GM23338 (cell line): ENCODE measurements at regions not wholly inside any gene's neighbourhood (a gene's known extent, or its start where the extent isn't known, plus 50 kb on each side); places are given as distances from the start of the nearest gene placed in this dataset.

ENCODE experiments used
- ATAC-seq: fragments of 200-7000 bp; cut with Tn5 transposase; 3 replicates; pipeline ENCODE4 v1.9.1; 2020
- DNase-seq: peaks from one replicate; pipeline ENCODE4 v3.0.0-alpha.2; 2015; ENCODE audit warnings: low spot score
- H2AFZ ChIP-seq: fragments of 200-600 bp; sonication (generic); 2 replicates; pipeline ENCODE4 v1.8.0; 2016; ENCODE audit warnings: antibody characterized with exemption, mild to moderate bottlenecking, moderate library complexity
- H3F3A ChIP-seq: fragments of 200-600 bp; sonication (generic); replicated peaks from 2 replicates; pipeline ENCODE4 v1.8.0; 2017; ENCODE audit warnings: antibody characterized with exemption, mixed run types, low read depth
- H3K27ac ChIP-seq: fragments of 200-600 bp; sonication (generic); 2 replicates; pipeline ENCODE4 v1.6.1; 2016; ENCODE audit warnings: low read depth
- H3K27me3 ChIP-seq: fragments of 200-600 bp; sonication (generic); 2 replicates; pipeline ENCODE4 v1.8.0; 2016; ENCODE audit warnings: mild to moderate bottlenecking, mixed run types, moderate library complexity; ENCODE audit not compliant: insufficient read depth
- H3K36me3 ChIP-seq: fragments of 200-600 bp; sonication (generic); 2 replicates; pipeline ENCODE4 v1.8.0; 2016; ENCODE audit warnings: mild to moderate bottlenecking; ENCODE audit not compliant: insufficient read depth
- H3K4me1 ChIP-seq: fragments of 200-600 bp; sonication (generic); 2 replicates; pipeline ENCODE4 v1.8.0; 2016; ENCODE audit warnings: mild to moderate bottlenecking, moderate library complexity; ENCODE audit not compliant: insufficient read depth
- H3K4me2 ChIP-seq: fragments of 200-600 bp; sonication (generic); 2 replicates; pipeline ENCODE4 v1.7.1; 2017; ENCODE audit warnings: mixed run types
- H3K4me3 ChIP-seq: fragments of 200-600 bp; sonication (generic); 2 replicates; pipeline ENCODE4 v1.6.1; 2016; ENCODE audit warnings: mixed run types
- H3K79me2 ChIP-seq: fragments of 200-600 bp; sonication (generic); replicated peaks from 2 replicates; pipeline ENCODE4 v1.8.0; 2017; ENCODE audit warnings: mild to moderate bottlenecking; ENCODE audit not compliant: insufficient read depth
- H3K9me2 ChIP-seq: fragments of 200-600 bp; sonication (generic); 2 replicates; pipeline ENCODE4 v1.8.0; 2017; ENCODE audit not compliant: insufficient read depth
- H4K20me1 ChIP-seq: fragments of 200-600 bp; sonication (generic); replicated peaks from 2 replicates; pipeline ENCODE4 v1.8.0; 2017; ENCODE audit warnings: mild to moderate bottlenecking; ENCODE audit not compliant: insufficient read depth
- H3K27ac Mint-ChIP-seq: 2 replicates; pipeline ENCODE4 v1.8.0; 2020; ENCODE audit warnings: inconsistent platforms, mild to moderate bottlenecking, moderate library complexity, mixed read lengths
- H3K27me3 Mint-ChIP-seq: 3 replicates; pipeline ENCODE4 v1.8.0; 2022; ENCODE audit warnings: low read depth, mild to moderate bottlenecking, moderate library complexity, mixed read lengths, inconsistent platforms; ENCODE audit not compliant: insufficient read depth, poor library complexity
- H3K36me3 Mint-ChIP-seq: 3 replicates; pipeline ENCODE4 v1.8.0; 2021; ENCODE audit warnings: low read depth, mild to moderate bottlenecking, inconsistent platforms, moderate library complexity, mixed read lengths
- H3K4me1 Mint-ChIP-seq: 3 replicates; pipeline ENCODE4 v1.8.0; 2020; ENCODE audit warnings: mild to moderate bottlenecking, inconsistent platforms, mixed read lengths
- H3K4me3 Mint-ChIP-seq: 3 replicates; pipeline ENCODE4 v1.8.0; 2021; ENCODE audit warnings: moderate library complexity, mild to moderate bottlenecking, inconsistent platforms, mixed read lengths
- H3K9me3 Mint-ChIP-seq: 3 replicates; pipeline ENCODE4 v1.8.0; 2020; ENCODE audit warnings: moderate library complexity, mild to moderate bottlenecking, inconsistent platforms, mixed read lengths
- CREB1 ChIP-seq: fragments of 250-450 bp; sonication (Bioruptor Pico); IDR thresholded peaks from 2 replicates; pipeline ENCODE4 v1.5.0; 2020; ENCODE audit warnings: low read depth, mild to moderate bottlenecking, moderate library complexity
- EZH2 ChIP-seq: fragments of 200-600 bp; sonication (generic); IDR thresholded peaks from one replicate; pipeline ENCODE4 v1.8.0; 2017; ENCODE audit warnings: antibody characterized with exemption, mild to moderate bottlenecking, low read depth; ENCODE audit not compliant: unreplicated experiment
- EZH2phosphoT487 ChIP-seq: fragments of 200-600 bp; sonication (generic); IDR thresholded peaks from one replicate; pipeline ENCODE4 v1.8.1; 2018; ENCODE audit warnings: antibody characterized with exemption; ENCODE audit not compliant: unreplicated experiment
- JUNB ChIP-seq: IDR thresholded peaks from one replicate; pipeline ENCODE4 v1.6.1; 2016; ENCODE audit warnings: antibody characterized with exemption; ENCODE audit not compliant: unreplicated experiment
- NANOG ChIP-seq: IDR thresholded peaks from 2 replicates; pipeline ENCODE4 v1.6.1; 2016; ENCODE audit warnings: antibody characterized with exemption, borderline replicate concordance
- POLR2AphosphoS5 ChIP-seq: IDR thresholded peaks from 2 replicates; pipeline ENCODE4 v1.6.1; 2016; ENCODE audit warnings: antibody characterized with exemption, low read depth
- STAT1 ChIP-seq: IDR thresholded peaks from one replicate; pipeline ENCODE4 v1.6.1; 2016; ENCODE audit warnings: antibody characterized with exemption; ENCODE audit not compliant: unreplicated experiment
- ZNF114 ChIP-seq: fragments of 250-450 bp; sonication (Bioruptor Pico); IDR thresholded peaks from 2 replicates; pipeline ENCODE4 v1.5.0; 2020; ENCODE audit warnings: mild to moderate bottlenecking, moderate library complexity
- ZNF331 ChIP-seq: fragments of 250-450 bp; sonication (Bioruptor Pico); IDR thresholded peaks from 2 replicates; pipeline ENCODE4 v1.5.0; 2020; ENCODE audit warnings: low read depth, mild to moderate bottlenecking, moderate library complexity
- TF ChIP-seq, protein P1 (sequence below), 2 experiments: fragments of 200-600 bp in 1 of 2; sonication (generic) in 1 of 2; conservative IDR thresholded peaks; 2 replicates each; pipeline versions ENCODE4 v1.5.1 to v1.6.1; 2016 to 2017; ENCODE audit warnings: antibody characterized with exemption in 2 of 2, low read depth in 2 of 2, mild to moderate bottlenecking in 2 of 2, moderate library complexity in 1 of 2
- TF ChIP-seq, protein P2 (sequence below): IDR thresholded peaks from 2 replicates; pipeline ENCODE4 v1.6.1; 2016; ENCODE audit warnings: antibody characterized with exemption
- TF ChIP-seq, protein P3 (sequence below): IDR thresholded peaks from one replicate; pipeline ENCODE4 v1.6.1; 2018; ENCODE audit warnings: antibody characterized with exemption; ENCODE audit not compliant: unreplicated experiment
- TF ChIP-seq, protein P4 (sequence below): fragments of 250-450 bp; sonication (Bioruptor Pico); IDR thresholded peaks from 2 replicates; pipeline ENCODE4 v1.5.0; 2020; ENCODE audit warnings: mild to moderate bottlenecking, moderate library complexity

DNA sequence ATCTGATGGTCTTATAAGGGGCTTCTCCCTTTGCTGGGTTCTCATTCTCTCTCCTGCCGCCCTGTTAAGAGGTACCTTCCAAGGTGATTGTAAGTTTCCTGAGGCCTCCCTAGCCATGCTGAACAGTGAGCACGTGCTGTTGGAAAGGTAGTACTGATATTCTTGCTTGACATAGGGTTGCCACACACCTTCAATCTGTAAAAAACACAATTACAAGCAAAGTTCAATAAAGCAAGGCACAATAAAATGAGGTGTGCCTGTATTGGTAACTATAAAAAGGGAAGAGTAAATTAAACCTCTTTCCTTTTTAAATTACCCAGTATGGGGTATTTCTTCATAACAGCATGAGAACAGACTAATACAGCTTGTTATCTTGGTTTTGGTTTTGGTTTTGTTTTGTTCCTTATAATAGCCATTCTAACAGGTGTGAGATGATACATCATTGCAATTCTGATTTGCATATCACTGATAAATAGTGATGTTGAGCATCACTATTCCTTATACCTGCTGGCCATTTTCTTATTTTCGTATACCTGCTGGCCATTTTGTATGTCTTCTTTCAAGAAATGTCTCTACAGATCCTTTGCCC lies 164.9 kb upstream of the TRIM24 start:
- H3K27me3 Mint-ChIP-seq, result no peaks in the 10 kb centered on the region
- no peak for TF ChIP-seq EZH2
- TF ChIP-seq NANOG, result no peak
- no peak for TF ChIP-seq ZNF331 (CRISPR knock-in tag)
- TF ChIP-seq, protein P1, sequence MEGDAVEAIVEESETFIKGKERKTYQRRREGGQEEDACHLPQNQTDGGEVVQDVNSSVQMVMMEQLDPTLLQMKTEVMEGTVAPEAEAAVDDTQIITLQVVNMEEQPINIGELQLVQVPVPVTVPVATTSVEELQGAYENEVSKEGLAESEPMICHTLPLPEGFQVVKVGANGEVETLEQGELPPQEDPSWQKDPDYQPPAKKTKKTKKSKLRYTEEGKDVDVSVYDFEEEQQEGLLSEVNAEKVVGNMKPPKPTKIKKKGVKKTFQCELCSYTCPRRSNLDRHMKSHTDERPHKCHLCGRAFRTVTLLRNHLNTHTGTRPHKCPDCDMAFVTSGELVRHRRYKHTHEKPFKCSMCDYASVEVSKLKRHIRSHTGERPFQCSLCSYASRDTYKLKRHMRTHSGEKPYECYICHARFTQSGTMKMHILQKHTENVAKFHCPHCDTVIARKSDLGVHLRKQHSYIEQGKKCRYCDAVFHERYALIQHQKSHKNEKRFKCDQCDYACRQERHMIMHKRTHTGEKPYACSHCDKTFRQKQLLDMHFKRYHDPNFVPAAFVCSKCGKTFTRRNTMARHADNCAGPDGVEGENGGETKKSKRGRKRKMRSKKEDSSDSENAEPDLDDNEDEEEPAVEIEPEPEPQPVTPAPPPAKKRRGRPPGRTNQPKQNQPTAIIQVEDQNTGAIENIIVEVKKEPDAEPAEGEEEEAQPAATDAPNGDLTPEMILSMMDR (conservative IDR thresholded peaks at IDR 0.05; ENCODE audit: low read depth in 2 of 2), result no peak
- no peak for TF ChIP-seq EZH2phosphoT487
- TF ChIP-seq, protein P2, sequence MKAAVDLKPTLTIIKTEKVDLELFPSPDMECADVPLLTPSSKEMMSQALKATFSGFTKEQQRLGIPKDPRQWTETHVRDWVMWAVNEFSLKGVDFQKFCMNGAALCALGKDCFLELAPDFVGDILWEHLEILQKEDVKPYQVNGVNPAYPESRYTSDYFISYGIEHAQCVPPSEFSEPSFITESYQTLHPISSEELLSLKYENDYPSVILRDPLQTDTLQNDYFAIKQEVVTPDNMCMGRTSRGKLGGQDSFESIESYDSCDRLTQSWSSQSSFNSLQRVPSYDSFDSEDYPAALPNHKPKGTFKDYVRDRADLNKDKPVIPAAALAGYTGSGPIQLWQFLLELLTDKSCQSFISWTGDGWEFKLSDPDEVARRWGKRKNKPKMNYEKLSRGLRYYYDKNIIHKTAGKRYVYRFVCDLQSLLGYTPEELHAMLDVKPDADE, result no peak
- no peak for TF ChIP-seq CREB1 (CRISPR knock-in tag)
- TF ChIP-seq JUNB, result no peak
- TF ChIP-seq STAT1, result no peak
- TF ChIP-seq, protein P3, sequence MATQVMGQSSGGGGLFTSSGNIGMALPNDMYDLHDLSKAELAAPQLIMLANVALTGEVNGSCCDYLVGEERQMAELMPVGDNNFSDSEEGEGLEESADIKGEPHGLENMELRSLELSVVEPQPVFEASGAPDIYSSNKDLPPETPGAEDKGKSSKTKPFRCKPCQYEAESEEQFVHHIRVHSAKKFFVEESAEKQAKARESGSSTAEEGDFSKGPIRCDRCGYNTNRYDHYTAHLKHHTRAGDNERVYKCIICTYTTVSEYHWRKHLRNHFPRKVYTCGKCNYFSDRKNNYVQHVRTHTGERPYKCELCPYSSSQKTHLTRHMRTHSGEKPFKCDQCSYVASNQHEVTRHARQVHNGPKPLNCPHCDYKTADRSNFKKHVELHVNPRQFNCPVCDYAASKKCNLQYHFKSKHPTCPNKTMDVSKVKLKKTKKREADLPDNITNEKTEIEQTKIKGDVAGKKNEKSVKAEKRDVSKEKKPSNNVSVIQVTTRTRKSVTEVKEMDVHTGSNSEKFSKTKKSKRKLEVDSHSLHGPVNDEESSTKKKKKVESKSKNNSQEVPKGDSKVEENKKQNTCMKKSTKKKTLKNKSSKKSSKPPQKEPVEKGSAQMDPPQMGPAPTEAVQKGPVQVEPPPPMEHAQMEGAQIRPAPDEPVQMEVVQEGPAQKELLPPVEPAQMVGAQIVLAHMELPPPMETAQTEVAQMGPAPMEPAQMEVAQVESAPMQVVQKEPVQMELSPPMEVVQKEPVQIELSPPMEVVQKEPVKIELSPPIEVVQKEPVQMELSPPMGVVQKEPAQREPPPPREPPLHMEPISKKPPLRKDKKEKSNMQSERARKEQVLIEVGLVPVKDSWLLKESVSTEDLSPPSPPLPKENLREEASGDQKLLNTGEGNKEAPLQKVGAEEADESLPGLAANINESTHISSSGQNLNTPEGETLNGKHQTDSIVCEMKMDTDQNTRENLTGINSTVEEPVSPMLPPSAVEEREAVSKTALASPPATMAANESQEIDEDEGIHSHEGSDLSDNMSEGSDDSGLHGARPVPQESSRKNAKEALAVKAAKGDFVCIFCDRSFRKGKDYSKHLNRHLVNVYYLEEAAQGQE, result no peak
- TF ChIP-seq ZNF114 (CRISPR knock-in tag), result no peak
- no peak for TF ChIP-seq POLR2AphosphoS5
- TF ChIP-seq, protein P4, sequence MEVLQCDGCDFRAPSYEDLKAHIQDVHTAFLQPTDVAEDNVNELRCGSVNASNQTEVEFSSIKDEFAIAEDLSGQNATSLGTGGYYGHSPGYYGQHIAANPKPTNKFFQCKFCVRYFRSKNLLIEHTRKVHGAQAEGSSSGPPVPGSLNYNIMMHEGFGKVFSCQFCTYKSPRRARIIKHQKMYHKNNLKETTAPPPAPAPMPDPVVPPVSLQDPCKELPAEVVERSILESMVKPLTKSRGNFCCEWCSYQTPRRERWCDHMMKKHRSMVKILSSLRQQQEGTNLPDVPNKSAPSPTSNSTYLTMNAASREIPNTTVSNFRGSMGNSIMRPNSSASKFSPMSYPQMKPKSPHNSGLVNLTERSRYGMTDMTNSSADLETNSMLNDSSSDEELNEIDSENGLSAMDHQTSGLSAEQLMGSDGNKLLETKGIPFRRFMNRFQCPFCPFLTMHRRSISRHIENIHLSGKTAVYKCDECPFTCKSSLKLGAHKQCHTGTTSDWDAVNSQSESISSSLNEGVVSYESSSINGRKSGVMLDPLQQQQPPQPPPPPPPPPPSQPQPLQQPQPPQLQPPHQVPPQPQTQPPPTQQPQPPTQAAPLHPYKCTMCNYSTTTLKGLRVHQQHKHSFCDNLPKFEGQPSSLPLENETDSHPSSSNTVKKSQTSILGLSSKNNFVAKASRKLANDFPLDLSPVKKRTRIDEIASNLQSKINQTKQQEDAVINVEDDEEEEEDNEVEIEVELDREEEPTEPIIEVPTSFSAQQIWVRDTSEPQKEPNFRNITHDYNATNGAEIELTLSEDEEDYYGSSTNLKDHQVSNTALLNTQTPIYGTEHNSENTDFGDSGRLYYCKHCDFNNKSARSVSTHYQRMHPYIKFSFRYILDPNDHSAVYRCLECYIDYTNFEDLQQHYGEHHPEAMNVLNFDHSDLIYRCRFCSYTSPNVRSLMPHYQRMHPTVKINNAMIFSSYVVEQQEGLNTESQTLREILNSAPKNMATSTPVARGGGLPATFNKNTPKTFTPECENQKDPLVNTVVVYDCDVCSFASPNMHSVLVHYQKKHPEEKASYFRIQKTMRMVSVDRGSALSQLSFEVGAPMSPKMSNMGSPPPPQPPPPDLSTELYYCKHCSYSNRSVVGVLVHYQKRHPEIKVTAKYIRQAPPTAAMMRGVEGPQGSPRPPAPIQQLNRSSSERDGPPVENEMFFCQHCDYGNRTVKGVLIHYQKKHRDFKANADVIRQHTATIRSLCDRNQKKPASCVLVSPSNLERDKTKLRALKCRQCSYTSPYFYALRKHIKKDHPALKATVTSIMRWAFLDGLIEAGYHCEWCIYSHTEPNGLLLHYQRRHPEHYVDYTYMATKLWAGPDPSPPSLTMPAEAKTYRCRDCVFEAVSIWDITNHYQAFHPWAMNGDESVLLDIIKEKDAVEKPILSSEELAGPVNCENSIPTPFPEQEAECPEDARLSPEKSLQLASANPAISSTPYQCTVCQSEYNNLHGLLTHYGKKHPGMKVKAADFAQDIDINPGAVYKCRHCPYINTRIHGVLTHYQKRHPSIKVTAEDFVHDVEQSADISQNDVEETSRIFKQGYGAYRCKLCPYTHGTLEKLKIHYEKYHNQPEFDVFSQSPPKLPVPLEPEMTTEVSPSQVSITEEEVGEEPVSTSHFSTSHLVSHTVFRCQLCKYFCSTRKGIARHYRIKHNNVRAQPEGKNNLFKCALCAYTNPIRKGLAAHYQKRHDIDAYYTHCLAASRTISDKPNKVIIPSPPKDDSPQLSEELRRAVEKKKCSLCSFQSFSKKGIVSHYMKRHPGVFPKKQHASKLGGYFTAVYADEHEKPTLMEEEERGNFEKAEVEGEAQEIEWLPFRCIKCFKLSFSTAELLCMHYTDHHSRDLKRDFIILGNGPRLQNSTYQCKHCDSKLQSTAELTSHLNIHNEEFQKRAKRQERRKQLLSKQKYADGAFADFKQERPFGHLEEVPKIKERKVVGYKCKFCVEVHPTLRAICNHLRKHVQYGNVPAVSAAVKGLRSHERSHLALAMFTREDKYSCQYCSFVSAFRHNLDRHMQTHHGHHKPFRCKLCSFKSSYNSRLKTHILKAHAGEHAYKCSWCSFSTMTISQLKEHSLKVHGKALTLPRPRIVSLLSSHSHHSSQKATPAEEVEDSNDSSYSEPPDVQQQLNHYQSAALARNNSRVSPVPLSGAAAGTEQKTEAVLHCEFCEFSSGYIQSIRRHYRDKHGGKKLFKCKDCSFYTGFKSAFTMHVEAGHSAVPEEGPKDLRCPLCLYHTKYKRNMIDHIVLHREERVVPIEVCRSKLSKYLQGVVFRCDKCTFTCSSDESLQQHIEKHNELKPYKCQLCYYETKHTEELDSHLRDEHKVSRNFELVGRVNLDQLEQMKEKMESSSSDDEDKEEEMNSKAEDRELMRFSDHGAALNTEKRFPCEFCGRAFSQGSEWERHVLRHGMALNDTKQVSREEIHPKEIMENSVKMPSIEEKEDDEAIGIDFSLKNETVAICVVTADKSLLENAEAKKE, result no peak
- H3K4me2 ChIP-seq, result no peak overlapping the region
- no peaks in the 10 kb centered on the region for H3K4me1 ChIP-seq
- peaks cover 12% of the 10 kb centered on the region for H3K9me3 Mint-ChIP-seq
- no peak overlapping the region for H3K27ac ChIP-seq
- peaks cover 3% of the 10 kb centered on the region; the same call in 1 of the 2 replicates for H3K9me2 ChIP-seq
- no peaks in the 10 kb centered on the region for H3F3A ChIP-seq
- H3K4me3 Mint-ChIP-seq, result no peak overlapping the region
- no peaks in the 10 kb centered on the region for H3K79me2 ChIP-seq
- H4K20me1 ChIP-seq, result no peaks in the 10 kb centered on the region
- peaks cover 12% of the 10 kb centered on the region; the same call in 2 of the 3 replicates for H3K36me3 Mint-ChIP-seq
- H3K36me3 ChIP-seq, result no peaks in the 10 kb centered on the region
- ATAC-seq (no peak), DNase-seq (no peak)
- no peak overlapping the region for H3K27ac Mint-ChIP-seq
- peak overlapping the region; percentile 69; the same call in 1 of the 2 replicates for H2AFZ ChIP-seq
- no peaks in the 10 kb centered on the region for H3K27me3 ChIP-seq
- no peak overlapping the region for H3K4me3 ChIP-seq
- H3K4me1 Mint-ChIP-seq, result no peaks in the 10 kb centered on the region; the same call in 2 of the 3 replicates
